Spleen (tissue), 11 donors: ENCODE measurements at regions not wholly inside any gene's neighbourhood (a gene's known extent, or its start where the extent isn't known, plus 50 kb on each side); places are given as distances from the start of the nearest gene placed in this dataset.

Experiments used
- DNase-seq: peaks from one replicate; pipeline ENCODE4 v3.0.0-alpha.2; 2020
- H3K27ac ChIP-seq, 8 donors: fragments of 200-600 bp; sonication (generic) in 7 of 8; 1 replicate in 4 of 8; 2 replicates in 4 of 8; pipeline versions ENCODE4 v1.5.0 to v1.8.0; 2016 to 2021; ENCODE audit warnings: inconsistent platforms in 4 of 8, mild to moderate bottlenecking in 4 of 8, moderate library complexity in 1 of 8
- H3K27me3 ChIP-seq, 7 donors: fragments of 200-600 bp; sonication (generic) in 6 of 7; replicated peaks in 1 of 7; 1 replicate in 4 of 7; 2 replicates in 3 of 7; pipeline versions ENCODE4 v1.5.0 to v1.8.0; 2016 to 2021; ENCODE audit warnings: inconsistent platforms in 3 of 7, mild to moderate bottlenecking in 1 of 7
- H3K36me3 ChIP-seq, 6 donors: fragments of 200-600 bp; sonication (generic) in 5 of 6; 1 replicate in 4 of 6; 2 replicates in 2 of 6; pipeline versions ENCODE4 v1.5.0 to v1.8.0; 2016 to 2021; ENCODE audit warnings: inconsistent platforms in 2 of 6
- H3K4me1 ChIP-seq, 6 donors: fragments of 200-600 bp; sonication (generic) in 5 of 6; 1 replicate in 3 of 6; 2 replicates in 3 of 6; pipeline versions ENCODE4 v1.5.0 to v1.8.0; 2016 to 2021; ENCODE audit warnings: inconsistent platforms in 3 of 6
- H3K4me3 ChIP-seq, 8 donors: fragments of 200-600 bp; sonication (generic) in 7 of 8; 1 replicate in 4 of 8; 2 replicates in 4 of 8; pipeline versions ENCODE4 v1.5.0 to v1.8.0; 2016 to 2021; ENCODE audit warnings: inconsistent platforms in 4 of 8, mild to moderate bottlenecking in 4 of 8, moderate library complexity in 2 of 8
- H3K9me3 ChIP-seq, 8 donors: fragments of 200-600 bp; sonication (generic) in 7 of 8; 1 replicate in 4 of 8; 2 replicates in 4 of 8; pipeline versions ENCODE4 v1.5.0 to v1.8.0; 2016 to 2021; ENCODE audit warnings: inconsistent platforms in 4 of 8
- POLR2A ChIP-seq, 3 donors: fragments of 450-650 bp; IDR thresholded peaks; one replicate each; pipeline ENCODE4 v1.5.1; 2017; ENCODE audit warnings: antibody characterized with exemption in 3 of 3, mild to moderate bottlenecking in 1 of 3
- POLR2AphosphoS5 ChIP-seq, 3 donors: sonication (generic); formaldehyde crosslinking; IDR thresholded peaks; one replicate each; pipeline ENCODE4 v1.5.1; 2017; ENCODE audit warnings: antibody characterized with exemption in 3 of 3
- WGBS, 5 donors: extraction: QIAGEN DNeasy Blood & Tissue Kit in 3 of 5; methylation state at CpG; one replicate each; pipeline versions ENCODE4 v1.1.5 to v1.1.7; 2013 to 2018; 5-methylcytosine and 5-hydroxymethylcytosine counted together
- intact Hi-C: fragments of 100-400 bp; cut with DNase I; formaldehyde crosslinking; loops from one replicate; pipeline ENCODE4 v1.15.0; 2023; ENCODE audit warnings: low total_unique reads
- TF ChIP-seq, protein P1 (sequence below), 11 experiments: fragments of 200-600 bp in 7 of 11; fragments of 450-650 bp in 4 of 11; sonication (generic) in 4 of 11; IDR thresholded peaks in 8 of 11; conservative IDR thresholded peaks in 3 of 11; 1 replicate in 7 of 11; 2 replicates in 4 of 11; pipeline versions ENCODE4 v1.4.0 to v1.8.0; 2016 to 2021; ENCODE audit warnings: antibody characterized with exemption in 11 of 11, inconsistent platforms in 4 of 11, mild to moderate bottlenecking in 1 of 11
- donor health status: healthy with polysubstance abuse.
- donor health status: DM: no; HTN: no; CAD: no; lungs with moderate emphysema.
- donor health status: DM: no; HTN: no; CAD: no.
- donor health status: Bipolar disorder and iron deficiency.
- donor health status: healthy.
- donor health status: DM: no; HTN: no; CAD: no.
- donor health status: DM: yes; HTN: yes; CAD: no.

DNA sequence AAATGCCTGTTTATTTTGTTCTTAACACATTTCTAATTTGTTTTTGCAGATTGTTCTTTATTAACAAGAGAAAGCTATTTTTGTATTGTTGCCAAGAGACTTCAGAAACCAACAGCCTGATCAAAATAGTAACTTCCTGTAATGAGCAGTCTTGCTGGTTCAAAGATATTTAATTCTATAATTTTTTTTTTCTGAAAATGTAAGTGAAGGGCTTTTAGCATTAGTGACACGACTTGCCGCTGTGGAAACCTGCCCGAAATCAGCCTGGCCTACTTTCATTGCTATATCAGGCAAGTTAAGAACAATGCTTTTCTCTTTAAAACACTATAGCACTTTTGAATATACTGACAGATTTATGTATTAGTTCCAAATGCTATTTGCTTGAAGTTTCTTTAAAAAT lies 374.3 kb downstream of the EFNB2 start:
- intact Hi-C loops = no loop called here
- Histone ChIP-seq H3K9me3 (peaks cover 0 to 14% (median 2%) of the 10 kb centered on the region in 8 donors), H3K27ac (no peak overlapping the region), H3K4me3 (no peak overlapping the region), H3K27me3 (no peaks in the 10 kb centered on the region), H3K4me1 (no peaks in the 10 kb centered on the region), H3K36me3 (no peaks in the 10 kb centered on the region)
- DNase-seq = no peak
- TF ChIP-seq POLR2A (IDR thresholded peaks at IDR 0.05) = no peak
- TF ChIP-seq, protein P1, sequence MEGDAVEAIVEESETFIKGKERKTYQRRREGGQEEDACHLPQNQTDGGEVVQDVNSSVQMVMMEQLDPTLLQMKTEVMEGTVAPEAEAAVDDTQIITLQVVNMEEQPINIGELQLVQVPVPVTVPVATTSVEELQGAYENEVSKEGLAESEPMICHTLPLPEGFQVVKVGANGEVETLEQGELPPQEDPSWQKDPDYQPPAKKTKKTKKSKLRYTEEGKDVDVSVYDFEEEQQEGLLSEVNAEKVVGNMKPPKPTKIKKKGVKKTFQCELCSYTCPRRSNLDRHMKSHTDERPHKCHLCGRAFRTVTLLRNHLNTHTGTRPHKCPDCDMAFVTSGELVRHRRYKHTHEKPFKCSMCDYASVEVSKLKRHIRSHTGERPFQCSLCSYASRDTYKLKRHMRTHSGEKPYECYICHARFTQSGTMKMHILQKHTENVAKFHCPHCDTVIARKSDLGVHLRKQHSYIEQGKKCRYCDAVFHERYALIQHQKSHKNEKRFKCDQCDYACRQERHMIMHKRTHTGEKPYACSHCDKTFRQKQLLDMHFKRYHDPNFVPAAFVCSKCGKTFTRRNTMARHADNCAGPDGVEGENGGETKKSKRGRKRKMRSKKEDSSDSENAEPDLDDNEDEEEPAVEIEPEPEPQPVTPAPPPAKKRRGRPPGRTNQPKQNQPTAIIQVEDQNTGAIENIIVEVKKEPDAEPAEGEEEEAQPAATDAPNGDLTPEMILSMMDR (IDR thresholded peaks at IDR 0.05 in 8 of 11, conservative IDR thresholded peaks at IDR 0.05 in 3 of 11) = no peak
- no peak for TF ChIP-seq POLR2AphosphoS5 (IDR thresholded peaks at IDR 0.05)
- WGBS, 5 donors = 44 to 75% (median 56%) methylated on average over 3 of the region's 3 CpGs

DNA sequence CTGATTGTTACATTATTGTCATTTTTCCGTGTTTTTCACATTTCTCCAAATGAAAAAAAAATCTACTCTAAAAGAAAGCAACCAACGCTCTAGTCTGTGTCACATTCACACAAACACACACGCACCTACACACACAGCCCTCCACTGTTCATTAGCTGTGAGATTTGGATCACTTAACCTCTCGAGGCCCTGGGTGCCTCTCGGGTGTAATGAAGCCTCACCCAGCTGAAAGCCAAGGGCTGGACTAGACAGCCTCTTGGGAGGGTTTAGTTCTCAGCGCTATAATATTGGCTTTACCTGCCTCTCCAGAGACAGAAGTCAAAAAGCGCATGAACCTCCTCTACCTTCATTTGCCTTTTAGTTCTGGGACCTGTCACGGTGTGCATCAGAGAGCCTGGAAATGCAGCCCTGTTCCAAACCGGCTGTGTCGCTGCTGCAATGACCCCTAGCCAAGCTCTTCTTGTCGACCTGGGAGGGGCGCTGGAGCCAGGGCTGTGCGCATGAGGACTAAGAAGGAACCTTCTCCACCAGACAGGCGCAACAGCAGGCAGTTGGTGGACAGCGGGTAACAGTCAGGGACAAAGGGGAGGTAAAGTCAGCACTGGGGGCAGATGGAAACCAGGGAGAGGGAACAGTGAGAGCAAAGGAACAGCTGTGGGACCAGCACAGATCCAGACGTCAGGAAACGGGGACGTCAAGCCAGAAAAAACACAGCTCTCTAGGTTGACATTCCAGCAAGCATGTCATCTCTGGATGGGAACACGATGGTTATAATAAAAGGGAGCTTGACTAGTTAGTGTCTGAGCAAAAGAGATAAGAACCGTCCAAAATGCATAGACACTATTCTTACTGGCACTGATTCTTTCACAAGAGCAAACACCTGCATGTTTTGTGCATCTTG lies 375.9 kb downstream of the EFNB2 start:
- Histone ChIP-seq H3K36me3 (no peaks in the 10 kb centered on the region), H3K4me1 (no peaks in the 10 kb centered on the region), H3K4me3 (no peak overlapping the region), H3K9me3 (no peaks in the 10 kb centered on the region), H3K27me3 (no peaks in the 10 kb centered on the region), H3K27ac (no peak overlapping the region)
- intact Hi-C loops = no loop called here
- DNase-seq = no peak
- WGBS, 5 donors = 87 to 90% (median 89%) methylated on average over 20 of the region's 20 CpGs
- TF ChIP-seq, protein P1 (IDR thresholded peaks at IDR 0.05 in 8 of 11, conservative IDR thresholded peaks at IDR 0.05 in 3 of 11) = no peak
- TF ChIP-seq POLR2AphosphoS5 (IDR thresholded peaks at IDR 0.05) (no peak), POLR2A (IDR thresholded peaks at IDR 0.05) (no peak)

DNA sequence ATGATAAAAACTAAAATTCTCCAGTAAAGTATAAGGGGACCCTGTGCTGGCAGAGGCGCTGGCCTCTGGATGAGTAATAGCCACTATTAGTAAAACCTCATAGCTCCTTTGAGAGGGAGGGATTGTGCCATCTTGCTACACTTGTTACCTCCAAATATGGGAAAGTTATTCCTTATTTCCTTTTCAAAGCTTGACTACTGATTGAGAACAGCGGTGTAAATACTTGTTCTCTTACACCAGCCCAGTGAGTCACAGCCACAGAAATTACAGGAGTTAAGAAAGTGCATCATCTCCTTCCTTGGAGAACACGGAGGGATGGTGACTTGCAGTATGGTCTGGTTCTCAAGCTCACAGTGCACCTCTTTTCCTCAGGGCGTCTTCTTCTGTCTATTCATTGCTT lies 379.0 kb downstream of the EFNB2 start:
- Histone ChIP-seq H3K4me3 (no peak overlapping the region), H3K36me3 (no peaks in the 10 kb centered on the region), H3K27me3 (no peaks in the 10 kb centered on the region), H3K27ac (no peak overlapping the region), H3K4me1 (no peaks in the 10 kb centered on the region), H3K9me3 (no peaks in the 10 kb centered on the region)
- no peak for DNase-seq
- 85 to 92% (median 87%) methylated on average over 4 of the region's 4 CpGs for WGBS, 5 donors
- intact Hi-C loops = no loop called here
- TF ChIP-seq, protein P1 (IDR thresholded peaks at IDR 0.05 in 8 of 11, conservative IDR thresholded peaks at IDR 0.05 in 3 of 11) = no peak
- no peak for TF ChIP-seq POLR2AphosphoS5 (IDR thresholded peaks at IDR 0.05)
- no peak for TF ChIP-seq POLR2A (IDR thresholded peaks at IDR 0.05)

DNA sequence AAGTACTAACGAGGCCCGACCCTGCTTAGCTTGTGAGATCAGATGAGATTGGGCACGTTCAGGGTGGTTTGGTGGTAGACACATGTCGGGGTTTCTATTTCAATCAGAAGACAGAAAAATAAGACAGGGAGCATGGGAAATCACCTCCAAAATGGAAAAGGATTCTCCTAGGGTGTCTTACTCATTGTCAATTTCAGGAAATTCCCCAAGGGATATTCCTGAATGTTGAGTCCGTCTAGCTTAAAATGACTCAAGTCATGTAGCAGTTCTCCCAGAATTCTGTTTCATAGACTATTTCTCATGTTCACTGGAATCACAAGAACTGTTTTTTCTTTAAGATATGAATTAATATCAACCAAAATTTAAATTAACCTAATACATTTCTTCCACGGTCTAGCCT lies 380.1 kb downstream of the EFNB2 start:
- Histone ChIP-seq H3K4me1 (no peaks in the 10 kb centered on the region), H3K36me3 (no peaks in the 10 kb centered on the region), H3K9me3 (no peaks in the 10 kb centered on the region), H3K27ac (no peak overlapping the region), H3K4me3 (no peak overlapping the region), H3K27me3 (no peaks in the 10 kb centered on the region)
- DNase-seq = no peak
- intact Hi-C loops = no loop called here
- TF ChIP-seq POLR2AphosphoS5 (IDR thresholded peaks at IDR 0.05) = no peak
- TF ChIP-seq, protein P1 (IDR thresholded peaks at IDR 0.05 in 8 of 11, conservative IDR thresholded peaks at IDR 0.05 in 3 of 11) = no peak
- 86 to 95% (median 89%) methylated on average over 6 of the region's 6 CpGs for WGBS, 5 donors
